ENCODE measurements at regions not wholly inside any gene's neighbourhood (a gene's known extent, or its start where the extent isn't known, plus 50 kb on each side); places are given as distances from the start of the nearest gene placed in this dataset.

DNA sequence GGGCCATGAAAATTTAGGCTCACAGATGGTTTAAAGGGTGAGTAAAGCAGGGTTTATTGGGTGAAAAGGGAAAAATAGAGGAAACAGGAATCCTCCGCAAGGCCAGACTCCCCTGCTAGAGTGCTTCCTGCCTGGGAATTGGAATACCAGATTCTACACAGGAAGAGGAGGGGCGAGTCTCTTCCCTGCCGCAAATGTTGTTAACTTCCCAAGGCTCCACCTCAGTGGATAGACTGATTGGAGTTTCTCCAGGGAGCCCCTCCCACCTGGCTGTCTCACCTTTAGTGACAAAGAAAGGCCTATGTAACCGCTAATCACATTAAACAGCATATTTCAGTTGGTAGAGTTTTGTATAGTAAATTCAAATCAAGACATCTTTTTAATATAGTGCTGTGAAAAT is 1450.1 kb downstream of the KCNT2 start:
- DNase-seq: no peak

DNA sequence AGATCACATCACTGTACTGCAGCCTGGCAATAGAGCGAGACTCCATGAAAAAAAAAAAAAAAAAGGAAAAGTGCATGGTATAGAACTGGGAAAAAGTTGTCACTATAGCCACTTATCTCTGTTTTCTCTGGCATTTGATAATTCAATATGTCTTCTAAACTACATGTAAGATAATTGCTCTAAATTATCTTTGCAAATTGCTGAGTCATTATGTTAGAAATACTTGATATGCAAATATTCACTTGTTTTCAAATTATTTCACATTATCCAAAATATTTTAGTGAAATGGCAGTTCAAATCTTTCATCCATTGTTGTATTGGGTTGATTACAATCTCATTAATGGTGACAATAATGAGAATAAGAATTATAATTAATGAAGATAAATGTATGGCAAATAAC is 1455.1 kb downstream of the KCNT2 start:
- no peak for DNase-seq

DNA sequence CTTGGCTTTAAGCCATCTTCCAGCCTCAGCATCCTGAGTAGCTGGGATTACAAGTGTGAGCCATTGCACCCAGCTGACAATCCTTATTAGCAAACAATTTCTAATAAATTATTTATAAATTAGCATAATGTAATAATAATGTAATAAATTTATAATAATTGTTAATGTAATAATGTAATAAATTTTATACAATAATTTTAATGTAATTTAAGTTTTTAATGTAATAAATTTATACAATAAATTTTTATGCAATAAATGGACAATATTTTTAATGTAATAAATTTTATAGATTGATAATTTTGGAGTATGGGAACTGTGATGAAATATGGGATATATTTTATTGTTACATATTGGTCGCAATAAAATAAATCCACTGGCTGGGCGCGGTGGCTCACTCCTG is 1457.5 kb downstream of the KCNT2 start:
- no peak for DNase-seq

DNA sequence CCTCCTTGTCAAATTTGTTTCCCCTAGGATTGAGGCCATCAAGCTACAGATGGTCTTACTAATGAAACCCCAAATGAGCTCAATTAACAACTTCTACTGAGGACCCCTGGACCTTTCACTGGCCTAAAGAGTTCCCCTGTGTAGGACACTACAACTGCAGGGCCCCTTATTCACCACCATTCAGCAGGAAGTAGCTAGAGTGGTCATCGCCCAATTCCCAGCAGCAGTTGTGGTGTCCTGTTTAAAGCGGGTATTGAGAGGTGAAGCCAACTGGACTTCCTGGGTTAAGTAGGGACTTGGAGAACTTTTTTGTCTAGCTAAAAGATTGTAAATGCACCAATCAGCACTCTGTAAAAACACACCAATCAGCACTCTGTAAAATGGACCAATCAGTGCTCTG is 1466.9 kb downstream of the KCNT2 start:
- DNase-seq: no peak

DNA sequence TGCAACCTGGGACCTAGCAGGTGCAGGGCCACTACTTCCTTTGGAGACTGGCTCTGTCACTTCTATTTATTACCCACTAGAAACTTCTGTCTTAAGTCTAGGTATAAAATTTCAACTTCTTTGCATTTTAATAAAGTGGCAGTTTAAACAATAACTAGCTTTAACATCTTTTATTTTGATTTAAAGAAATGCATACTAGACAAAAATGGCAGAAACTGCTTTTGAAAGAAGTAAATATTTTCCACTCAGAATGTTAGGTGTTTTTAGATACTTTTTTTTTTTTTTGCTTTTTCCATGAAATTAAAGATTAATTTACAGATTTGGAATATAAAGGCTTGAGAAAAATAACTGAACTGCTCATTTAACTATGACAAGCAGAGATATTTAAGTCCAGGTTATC is 1477.6 kb downstream of the KCNT2 start:
- DNase-seq: no peak

DNA sequence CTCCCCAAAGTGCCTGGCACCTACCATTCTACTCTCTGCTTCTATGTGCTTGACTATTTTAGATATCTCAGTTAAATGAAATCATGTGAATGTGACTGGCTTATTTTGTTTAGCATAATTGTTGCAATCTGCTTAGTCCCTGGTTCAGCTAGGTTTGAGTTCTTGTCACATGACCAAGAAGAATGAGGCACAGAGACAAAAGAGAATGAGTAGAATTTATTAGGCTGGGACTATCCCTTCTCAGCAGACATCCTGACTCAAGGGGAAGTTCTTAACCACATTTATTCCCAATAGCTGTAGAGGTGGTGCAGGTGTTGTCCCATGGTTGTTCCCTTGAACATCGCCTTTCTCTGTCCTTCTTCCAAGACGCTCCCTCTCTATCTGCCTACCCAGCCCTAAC is 1485.7 kb downstream of the KCNT2 start:
- no peak for DNase-seq

DNA sequence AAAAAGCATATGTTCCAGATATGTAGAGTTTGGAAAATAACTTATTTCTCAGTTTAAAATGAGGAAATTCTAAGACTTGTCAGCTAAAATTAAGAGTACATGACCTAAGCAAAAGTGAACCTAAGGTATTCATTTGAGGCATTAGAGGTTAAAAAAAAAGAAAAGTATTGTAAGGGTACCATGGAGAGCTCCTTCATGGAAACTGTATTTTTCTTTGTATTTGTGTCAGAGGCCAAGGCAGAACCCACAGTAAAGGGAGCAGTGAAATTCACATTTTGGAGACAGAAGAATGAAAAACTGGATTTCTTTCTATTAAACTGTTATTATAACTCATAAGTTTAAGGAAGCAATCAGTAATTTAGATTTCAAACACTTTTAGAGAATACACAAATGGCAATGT is 1494.8 kb downstream of the KCNT2 start:
- no peak for DNase-seq

DNA sequence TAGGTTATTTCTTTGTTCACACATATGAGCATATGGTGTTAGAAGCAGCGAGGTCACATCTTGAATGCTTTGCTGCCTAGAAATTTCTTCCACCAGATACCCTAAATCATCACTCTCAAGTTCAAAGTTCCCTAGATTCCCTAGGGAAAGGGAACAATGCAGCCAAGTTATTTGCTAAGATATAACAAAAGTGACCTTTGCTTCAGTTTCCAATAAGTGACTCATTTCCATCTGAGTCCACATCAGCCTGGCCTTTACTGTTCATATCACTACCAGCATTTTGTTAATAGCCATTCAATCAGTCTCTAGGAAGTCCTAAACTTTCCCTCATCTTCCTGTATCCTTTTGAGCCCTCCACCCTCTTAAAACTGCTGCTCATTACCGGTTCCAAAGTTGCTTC is 1502.5 kb downstream of the KCNT2 start:
- no peak for DNase-seq

DNA sequence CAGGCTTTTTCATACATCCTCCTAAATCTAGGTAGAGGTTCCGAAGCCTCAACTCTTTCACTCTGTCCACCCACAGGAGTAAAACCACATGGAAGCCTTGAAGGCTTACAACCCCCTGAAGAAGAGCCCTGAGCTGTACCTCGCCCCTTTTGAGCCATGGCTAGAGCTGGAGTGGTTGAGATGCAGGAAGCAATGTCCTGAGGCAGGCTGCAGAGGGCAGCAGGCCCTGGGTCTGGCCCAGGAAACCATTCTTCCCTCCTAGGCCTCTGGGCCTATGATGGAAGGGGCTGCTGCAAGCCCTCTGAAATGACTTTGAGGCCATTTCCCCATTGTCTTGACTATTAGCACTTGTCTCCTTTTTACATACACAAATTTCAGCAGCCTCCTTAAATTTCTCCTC is 1503.0 kb downstream of the KCNT2 start:
- no peak for DNase-seq

DNA sequence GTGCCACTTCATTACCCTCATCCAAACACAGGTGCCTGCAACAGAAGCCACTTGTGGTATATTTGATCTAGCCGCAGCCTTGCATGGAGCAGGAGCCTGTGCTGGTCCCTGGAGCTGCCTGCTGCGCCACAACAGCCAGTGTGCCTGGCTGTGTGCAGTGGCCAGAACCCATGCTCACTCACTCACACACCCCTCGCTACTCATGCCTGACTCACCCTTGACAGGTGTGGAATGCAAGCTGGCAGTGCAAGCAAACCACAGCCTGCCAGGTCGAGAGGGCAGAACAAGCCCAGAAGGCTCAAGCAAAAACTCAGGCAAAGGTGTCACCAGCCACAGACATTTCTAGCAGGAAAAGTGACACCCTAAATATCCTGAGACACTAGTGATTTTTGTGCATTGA is 1510.9 kb downstream of the KCNT2 start:
- DNase-seq: no peak

DNA sequence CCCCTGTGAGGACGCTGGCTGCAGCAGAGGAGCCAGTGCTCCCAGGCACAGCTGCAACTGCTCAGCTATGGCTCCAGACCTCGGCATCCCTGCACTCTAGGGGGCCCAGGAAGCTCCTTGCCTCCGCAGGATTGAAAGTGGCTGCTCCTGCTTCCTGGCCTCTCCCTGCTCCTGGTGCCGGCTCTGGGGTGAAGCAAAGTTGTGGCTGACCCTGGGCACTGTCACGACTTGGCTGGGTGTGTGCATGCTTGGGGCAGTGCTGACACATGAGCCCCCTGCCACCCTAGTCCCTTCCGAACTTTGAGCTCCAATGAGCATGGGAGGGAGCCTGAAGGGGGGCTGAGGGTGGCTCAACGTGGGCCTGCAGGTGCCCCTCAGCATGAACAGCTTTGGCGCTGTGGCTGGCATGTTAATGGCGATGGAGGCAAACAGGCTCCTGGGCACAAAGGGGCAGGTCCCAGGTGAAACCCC is 1512.2 kb downstream of the KCNT2 start:
- no peak for DNase-seq

DNA sequence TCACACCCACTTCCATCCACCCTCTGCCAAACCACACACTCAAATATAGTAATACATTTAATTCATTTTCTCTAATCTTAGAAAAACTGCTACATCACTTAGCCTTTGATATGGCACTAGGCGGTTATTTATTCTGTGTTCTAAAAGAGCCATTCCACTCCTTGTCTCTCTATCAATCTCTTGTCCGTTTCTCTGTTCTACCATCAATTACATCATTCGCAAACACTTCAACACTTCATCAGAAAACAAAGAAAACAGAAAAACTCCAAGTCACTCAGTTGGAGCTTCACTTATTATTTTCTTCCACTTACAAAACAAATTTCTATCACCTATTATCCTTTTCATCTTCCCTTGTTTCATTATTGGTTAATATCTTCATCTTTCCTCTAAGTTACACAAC is 1523.0 kb downstream of the KCNT2 start:
- DNase-seq: no peak

DNA sequence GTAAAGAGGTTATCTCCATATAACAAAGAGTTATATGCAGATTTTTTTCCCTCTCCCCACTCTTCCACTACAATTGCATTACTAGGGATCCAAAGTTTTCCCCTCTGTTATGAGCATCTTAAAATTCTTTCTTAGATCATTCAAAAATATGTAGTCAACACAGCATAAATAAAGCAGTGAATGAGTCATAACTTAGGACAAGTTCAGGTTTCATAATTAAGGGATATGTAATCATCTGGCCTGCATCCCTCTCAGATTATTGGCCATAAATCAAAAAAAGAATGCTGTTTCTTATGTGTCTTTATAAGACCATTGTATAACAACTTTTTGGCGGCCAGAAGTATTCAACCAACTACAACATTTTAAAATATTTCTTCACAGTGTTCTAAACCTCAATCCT is 1526.1 kb downstream of the KCNT2 start:
- DNase-seq: no peak

DNA sequence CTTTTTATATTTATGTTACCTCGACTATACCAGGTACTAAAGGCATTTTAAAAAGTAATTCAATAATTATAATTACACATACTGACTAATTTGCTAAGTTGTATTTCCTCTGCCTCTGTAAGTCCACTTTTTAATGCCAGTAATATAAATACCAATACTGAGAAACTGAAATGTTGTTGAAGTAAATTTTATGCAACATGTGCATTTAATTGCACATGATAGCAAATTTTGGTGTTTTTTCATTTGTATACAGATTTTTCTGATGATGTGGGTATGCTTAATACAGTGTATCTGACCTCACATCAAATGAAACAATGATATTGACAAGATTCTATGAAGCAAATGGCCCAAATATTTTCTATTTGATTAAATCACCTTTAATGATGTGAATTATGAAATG is 1531.6 kb downstream of the KCNT2 start:
- DNase-seq: no peak

DNA sequence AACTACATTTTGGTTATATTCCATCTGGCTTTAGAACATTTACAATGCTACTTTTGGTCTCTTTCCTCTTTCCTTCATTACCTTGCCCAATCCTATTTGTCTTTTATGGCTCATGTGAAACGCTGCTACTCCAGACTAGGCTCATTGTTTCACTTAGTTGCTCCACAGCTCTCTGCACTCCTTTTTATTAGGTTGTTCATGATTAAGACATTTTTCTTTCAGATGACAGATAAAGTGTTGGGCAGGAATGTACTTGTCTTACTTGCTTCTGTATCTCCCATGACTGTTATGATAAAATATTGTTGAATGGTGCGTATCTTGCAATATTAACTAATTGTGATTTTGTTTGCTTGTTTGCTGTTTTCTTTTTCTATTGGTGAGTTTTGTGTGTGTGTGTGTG is 1532.3 kb downstream of the KCNT2 start:
- no peak for DNase-seq

DNA sequence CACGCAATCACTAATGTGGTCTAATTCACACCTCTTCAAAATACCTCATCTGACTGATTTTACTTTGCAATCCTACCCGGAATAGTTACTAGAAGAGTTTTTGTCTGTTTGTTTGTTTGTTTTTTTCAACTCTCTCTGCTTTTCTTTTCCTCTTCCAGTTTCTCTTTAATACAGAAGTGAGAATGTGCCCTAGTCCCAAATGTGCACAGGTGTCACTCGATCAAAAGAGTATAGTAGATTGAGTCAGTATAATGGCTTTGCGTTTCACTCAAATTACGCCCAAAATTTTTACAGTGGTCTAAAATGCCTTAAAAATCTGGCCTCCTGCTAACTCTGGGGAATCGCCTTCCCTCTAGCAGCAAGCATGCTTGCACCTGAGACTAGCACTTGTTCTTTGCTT is 1536.8 kb downstream of the KCNT2 start:
- DNase-seq: no peak

DNA sequence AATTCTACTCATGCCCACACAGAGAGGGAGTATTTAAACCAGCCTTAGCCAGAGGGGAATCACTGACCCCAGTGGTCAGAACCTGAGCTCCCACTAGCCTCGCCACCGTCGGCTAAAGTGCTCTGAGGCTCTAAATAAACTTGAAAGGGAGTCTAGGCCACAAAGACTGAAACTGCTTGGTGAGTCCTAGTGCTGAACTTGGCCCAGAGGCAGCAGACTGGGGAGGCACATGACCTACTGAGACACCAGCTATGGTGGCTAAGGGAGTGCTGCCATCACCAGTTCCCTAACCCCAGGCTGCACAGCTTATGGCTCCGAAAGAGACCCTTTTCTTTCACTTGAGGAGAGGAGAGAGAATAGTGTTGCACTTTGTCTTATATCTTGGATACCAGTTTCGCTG is 1542.8 kb downstream of the KCNT2 start:
- no peak for DNase-seq

DNA sequence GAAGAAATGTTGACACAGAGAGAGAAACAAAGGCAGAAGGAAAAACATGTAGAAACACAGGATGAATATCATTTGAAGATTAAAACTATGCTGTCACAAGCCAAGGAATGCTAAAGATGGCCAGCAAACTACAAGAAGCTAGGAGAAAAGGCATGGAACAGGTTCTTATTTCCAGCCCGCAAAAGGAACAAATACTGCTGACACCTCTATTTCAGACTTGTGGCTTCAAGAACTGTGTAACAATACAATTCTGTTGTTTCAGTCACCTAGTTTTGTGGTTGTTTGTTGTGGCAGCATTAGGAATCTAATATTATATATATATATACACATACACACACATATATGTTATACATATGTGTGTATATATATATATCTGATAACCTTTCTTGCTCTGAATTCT is 1543.9 kb downstream of the KCNT2 start:
- no peak for DNase-seq

DNA sequence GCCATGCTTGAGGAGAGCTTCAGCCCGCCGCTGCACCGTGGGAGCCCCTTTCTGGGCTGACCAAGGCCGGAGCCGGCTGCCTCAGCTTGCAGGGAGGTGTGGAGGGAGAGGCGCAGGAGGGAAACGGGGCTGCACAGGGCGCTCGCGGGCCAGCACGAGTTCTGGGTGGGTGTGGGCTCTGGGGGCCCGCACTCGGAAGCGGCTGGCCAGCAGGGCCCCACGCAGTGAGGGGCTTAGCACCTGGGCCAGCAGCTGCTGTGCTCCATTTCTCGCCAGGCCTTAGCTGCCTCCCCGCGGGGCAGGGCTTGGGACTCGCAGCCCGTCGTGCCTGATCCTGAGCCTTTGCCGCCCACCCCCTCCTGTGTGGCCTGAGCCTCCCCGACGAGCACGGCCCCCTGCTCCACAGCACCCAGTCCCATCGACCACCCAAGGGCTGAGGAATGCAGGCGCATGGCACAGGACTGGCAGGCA is 1554.0 kb downstream of the KCNT2 start:
- DNase-seq: no peak

DNA sequence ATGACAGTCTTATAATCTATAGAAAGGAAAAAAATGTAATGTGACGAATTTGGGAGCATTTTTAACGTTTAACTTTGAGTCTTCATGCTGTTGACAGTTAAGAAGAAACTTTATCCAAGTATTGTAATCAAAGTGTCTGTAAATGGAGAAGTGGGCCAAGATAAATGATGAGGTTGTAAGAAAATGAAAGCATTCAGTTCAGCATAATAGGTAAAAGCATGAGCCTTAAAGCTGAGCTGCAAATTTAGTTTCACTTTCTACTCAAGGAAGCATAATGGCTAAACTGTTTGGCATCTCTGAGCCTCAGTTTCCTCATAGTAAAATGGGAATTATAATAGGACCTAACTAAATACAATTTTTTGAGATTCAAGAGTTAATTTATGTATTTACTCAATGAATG is 1554.8 kb downstream of the KCNT2 start:
- no peak for DNase-seq

DNA sequence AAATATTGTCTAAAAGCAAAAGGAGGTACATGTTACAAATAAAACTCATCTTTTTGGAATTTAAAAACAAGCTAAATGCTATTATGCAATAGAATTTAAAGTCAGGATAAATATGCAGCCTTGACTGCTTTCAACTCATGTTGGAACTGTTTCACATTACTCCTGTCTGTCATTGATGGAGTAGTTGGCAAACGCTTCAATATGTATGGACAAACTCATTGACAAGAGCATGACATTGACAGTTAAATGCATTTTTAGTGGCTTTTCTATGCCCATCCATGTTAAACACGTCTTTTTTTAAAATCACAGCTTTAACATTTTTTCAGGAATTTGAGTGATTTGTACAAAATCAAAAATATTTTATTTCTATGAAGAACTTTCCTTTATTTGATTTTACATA is 1560.5 kb downstream of the KCNT2 start:
- DNase-seq: no peak

DNA sequence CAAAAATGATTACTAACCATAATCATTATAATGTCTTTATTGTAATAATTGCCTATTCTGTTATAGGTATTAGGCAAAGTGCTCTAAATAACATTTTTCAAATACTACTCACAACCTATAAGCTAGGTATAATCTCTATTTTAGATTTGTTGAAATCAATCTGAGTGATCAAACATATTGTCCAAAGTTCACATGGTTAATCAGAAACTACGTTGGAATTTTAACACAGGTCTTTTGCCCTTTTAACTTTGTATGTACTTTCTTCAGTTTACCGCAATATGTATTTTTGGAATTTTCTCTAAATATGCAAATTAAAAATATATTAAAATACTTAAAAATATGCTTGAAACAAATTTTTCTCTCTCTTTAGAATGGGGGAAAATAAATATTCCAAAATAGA is 1563.2 kb downstream of the KCNT2 start:
- DNase-seq: no peak

DNA sequence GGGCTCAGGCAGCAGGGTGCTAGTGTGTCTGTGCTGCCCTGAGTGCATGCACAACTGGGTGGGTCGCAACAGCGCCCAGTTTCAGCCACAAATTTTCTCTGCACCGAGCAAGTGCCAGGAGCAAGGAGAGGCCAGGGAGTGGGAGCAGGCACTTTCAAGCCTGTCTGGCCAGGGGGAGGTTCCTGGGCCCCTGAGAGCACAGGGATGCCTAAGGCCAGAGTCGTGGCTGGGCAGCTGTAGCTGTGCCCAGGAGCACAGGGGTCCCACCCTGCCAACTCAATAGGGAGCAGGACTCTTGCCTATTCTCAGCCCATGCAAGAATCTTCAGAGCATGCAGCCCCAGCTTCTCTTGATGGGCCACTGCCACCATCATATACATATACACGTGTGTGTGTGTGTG is 1577.4 kb downstream of the KCNT2 start:
- no peak for DNase-seq

DNA sequence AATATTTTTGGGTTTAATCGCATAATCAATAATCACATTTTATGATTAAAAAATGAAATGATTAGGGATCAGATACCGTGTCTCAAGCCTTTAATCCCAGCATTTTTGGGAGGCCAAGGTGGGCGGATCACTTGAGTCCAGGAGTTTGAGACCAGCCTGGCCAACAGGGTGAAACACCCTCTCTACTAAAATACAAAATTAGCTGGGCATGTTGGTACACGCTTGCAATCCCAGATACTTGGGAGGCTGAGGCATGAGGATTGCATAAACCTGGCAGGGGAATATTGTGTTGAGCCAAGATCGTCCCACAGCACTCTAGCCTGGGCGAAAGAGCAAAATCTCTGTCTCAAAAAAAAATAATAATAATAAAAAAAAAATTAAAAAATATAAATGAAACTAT is 1581.4 kb downstream of the KCNT2 start:
- no peak for DNase-seq

DNA sequence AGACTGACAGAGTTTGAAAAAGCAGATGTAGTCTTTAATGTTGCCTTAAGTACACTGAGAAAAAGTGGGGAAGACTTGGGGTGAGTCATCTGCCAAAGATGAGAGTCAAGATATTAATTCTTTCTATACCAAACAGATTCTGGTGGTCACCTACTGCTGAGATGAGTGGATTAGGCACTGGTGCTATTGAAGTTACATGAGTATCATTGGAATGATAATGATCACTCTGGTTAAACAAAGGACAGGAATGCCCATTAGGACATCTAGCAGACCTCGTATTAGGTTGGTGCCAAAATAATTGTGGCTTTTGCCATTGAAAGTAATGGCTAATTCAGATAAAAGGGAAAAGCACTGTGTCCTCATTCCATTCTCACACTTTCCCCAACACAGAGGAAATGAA is 1588.9 kb downstream of the KCNT2 start:
- no peak for DNase-seq

DNA sequence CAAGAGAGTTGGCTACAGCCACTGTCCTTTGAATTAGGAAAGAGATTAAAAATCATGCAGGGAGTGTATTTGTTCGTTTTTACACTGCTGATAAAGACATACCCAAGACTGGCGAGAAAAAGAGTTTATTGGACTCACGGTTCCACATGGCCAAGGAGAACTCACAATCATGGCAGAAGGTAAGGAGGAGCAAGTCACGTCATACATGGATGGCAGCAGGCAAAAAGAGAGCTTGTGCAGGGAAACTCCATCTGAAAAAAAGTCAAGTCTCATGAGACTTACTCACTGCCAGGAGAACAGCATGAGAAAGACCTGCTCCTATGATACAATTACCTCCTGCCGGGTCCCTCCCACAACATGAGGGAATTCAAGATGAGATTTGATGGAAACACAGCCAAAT is 1595.2 kb downstream of the KCNT2 start:
- DNase-seq: no peak
